RPMI7951 (cell line): ENCODE measurements at regions not wholly inside any gene's neighbourhood (a gene's known extent, or its start where the extent isn't known, plus 50 kb on each side); places are given as distances from the start of the nearest gene placed in this dataset.
A peak's percentile ranks its signal among the peaks of the same experiment; 100 is the strongest.
"Not testable (repeated sequence)": the region's sequence is repeated elsewhere in the genome, so short reads cannot be mapped to it uniquely, and the experiment has no call there.

Experiments
- DNase-seq: peaks from one replicate; pipeline ENCODE4 v3.0.0-alpha.2; 2012; ENCODE audit warnings: low read depth

DNA sequence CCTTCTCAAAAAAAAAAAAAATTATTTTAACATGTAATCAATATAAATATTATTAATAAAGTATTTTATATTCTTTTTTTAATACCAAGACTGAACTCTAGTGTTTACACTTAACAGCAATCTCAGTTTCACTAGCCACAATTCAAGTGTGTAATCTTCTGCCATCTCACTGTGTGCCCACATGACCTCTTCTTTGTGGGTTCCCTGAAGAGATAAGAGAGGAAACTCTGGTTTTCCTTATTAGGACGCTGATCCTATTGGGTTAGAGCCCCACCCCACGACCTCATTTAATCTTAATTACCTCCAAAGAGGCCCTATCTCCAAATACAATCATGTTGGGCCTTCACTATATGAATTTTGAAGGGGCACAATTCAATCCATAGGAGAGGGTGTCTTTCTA is 177.6 kb downstream of the STK31 start:
- no peak for DNase-seq

DNA sequence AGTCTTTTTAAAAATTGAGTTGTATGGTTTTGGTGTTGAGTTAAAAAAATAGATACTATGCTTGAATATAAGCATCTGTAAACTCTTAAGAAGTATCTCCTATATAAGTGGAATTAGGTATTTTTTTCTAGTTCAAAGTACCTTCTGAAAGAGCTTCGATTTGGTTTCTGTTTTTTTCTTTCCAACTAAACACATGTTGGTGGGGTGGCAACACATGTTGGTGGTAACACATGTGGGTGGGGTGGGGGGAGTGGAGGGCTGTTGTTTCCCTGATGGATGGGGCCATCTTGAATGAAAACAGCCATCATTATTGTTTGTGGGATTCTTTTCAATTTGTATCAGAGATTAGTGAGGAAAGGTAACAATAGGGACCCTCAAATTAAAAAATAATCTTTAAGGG is 178.9 kb downstream of the STK31 start:
- no peak for DNase-seq

DNA sequence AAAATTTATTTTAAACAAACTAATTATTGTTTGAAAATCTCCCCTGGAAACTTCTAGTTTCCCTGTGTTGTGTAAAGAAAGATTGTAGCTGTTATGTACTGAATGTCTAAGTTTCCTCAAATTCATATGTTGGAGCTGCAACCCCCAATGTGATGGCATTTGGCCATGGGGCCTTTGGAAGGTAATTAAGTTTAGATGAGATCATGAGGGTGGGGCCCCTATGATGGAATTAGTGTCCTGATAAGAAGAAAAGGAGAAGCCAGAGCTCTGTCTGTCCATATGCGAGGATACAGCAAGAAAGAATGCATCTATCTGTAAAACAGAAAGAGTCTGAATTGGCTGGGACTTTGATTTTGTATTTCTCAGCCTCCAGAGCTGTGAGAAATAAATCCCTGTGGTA is 179.5 kb downstream of the STK31 start:
- no peak for DNase-seq

DNA sequence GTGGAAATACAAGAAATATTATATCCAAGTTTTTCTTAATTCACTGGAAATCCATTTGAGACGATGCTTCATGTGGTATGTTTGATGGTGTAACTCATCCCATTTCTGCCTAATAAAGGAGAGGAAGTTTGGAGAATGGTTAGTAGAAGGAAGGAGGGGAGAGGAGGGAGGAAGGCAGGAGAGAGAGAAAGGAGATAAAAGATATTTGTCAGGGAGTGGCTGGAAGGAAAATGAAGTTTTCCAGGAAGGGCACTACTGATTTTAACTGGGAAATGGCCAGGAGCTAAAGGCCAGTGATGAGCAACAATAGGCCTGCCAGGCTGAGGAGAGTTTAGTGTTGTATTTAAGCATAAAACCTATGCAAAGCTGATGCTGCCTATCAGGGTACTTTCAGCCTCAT is 182.0 kb downstream of the STK31 start:
- no peak for DNase-seq

DNA sequence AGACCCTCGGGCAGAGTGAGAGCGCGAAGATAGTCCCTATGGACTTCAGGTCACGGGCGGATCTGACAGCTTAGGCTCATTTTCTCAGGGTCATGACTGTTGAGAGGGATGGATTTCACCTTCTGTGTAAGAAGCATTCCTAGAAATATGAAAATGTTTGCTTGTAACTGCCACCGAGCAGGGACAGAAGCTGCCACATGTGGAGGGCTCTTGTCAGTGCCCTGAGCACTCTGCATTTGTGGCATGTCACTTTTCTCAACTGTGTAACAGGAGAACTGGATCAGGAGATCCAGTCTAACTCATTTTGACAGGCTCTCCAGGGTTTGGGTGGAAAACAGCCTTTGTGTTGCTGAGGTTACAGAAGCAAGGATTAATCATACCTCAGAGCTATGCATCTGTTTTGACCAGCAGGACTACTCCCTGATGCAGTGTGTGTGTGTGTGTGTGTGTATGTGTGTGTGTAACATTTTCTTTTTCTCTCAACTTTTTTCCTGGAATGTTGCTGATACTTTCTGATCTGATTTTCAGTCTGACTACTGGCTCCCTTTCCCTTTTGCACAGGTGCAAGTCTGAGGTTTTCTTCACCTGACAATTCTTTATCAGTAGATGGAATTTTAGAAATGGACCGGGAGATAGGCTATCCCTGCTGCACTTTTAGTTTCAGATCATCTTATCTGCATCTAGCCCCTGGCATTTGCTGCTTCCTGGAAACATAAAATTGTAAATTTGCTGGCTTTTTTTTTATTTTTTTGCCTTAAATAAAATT is 183.3 kb downstream of the STK31 start:
- DNase-seq, result peak; percentile 86

DNA sequence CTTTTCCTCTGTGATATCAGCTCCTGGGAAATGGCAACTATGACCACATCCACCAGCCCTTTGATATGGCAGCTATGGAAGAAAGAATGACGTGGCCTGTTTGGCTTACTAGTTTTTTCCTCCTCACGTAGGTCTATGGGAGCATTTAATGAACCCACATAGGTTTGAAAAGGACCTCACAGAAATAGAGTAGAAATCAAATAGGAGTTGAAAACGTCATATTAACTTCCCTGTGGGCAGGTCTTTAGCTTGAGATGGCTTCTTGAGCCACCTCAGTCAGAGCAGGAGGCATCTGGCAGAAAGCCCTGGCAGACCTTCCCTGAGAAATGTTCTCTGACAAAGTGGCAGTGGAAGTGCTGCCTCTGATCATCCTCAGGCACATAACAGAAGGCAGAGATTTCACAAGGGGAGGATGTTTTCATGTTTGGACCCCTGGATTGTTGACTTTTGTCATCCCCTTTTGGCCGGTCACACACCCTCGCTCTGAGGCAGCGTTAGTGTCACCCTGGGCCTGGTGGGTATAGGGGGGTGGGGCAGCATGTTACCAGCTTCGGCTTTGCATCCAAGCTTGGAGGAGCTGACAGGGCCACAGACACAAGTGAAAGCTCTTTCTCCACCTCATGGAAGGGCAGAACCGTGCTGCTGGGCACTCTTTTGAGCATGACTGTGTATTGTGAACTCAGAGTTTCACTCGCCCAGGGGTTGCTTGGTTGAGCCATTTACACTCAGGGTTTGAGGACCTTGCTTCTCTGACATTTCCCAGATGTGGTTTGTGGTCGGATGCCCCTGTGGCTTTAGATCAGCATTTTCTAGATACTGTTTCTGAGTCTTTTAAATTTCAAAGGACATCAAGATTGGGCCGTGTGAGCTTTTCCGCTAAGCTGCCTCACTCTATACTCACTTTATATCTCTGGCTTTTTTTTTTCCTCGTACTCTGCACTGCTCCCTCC is 184.2 kb downstream of the STK31 start:
- DNase-seq, result peak; percentile 93

DNA sequence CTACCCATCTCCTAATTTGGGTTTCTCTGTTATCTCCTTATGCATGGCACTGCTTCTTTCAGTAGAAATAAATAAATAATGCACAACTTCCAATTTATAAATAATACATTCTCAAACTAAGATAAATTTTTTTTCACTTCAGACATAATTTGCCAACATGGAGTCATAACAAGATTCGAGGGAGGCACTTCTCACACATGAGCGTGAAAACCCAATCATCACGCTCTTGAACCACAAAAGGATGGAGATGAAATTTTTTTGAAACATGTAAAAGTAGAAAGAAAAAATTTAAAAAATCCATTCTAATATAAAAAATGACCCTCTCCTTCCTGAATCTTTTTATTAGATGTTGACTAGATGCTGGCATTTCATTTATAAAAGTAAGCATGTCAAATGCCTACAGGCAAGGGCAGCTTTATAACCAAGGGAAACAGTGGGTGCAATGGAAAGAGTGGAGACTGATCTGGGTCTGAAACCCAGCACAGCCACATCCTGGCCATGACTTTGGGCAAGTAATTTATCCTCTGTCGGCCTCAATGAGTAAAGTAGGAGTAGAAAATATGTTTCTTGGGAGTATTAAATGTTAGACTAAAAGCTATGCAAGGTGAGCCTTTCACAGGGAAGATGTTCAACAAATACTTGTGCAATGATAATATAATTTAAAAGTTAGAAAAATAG is 185.0 kb downstream of the STK31 start:
- peak; percentile 15 for DNase-seq

DNA sequence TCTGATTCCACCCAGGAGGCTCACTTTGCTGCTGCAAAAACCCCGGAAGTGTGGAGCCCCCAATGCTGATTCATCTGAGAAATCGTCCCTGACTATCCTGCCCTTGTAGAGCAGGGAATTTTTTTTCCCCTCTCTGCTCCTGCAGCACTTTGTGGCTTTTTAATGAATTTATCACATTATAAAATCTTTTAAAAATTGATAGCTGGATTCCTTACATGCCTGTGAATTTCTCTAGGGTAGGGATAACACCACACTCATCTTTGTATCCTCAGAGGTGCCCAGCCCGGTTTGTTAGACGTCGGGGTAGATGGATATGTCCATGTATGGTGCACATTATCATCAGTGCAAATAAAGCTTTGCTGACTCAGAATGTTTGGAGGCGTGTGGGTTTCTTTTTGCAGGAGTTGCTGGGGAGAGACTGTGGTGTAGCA is 185.7 kb downstream of the STK31 start:
- peak; percentile 82 for DNase-seq

DNA sequence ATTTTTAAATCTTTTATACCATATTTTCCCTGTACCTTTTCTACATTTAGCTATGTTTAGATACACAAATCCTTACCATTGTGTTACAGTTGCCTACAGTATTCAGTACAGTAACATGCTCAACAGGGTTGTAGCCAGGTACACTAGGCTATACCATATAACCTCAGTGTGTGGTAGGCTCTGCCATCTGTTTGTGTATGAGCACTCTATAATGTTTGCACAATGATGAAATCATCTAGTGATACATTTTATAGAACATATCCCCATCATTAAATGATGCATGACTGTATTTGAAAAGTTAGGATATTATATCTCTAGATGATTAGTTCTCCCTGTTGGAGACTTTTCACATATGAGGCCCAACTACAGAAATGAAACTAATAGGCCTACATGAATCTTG is 188.6 kb downstream of the STK31 start:
- DNase-seq, result no peak

DNA sequence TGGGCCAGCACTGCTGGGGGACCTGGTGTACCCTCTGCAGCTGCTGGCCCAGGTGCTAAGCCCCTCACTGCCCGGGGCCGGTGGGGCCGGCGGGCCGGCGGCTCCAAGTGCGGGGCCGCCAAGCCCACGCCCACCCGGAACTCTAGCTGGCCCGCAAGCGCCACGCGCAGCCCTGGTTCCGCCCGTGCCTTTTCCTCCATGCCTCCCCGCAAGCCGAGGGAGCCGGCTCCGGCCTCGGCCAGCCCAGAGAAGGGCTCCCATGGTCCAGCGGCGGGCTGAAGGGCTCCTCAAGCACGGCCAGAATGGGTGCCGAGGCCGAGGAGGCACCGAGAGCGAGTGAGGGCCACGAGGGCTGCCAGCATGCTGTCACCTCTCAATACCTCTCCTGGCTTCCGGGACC is 194.9 kb downstream of the STK31 start:
- not testable (repeated sequence) for DNase-seq

DNA sequence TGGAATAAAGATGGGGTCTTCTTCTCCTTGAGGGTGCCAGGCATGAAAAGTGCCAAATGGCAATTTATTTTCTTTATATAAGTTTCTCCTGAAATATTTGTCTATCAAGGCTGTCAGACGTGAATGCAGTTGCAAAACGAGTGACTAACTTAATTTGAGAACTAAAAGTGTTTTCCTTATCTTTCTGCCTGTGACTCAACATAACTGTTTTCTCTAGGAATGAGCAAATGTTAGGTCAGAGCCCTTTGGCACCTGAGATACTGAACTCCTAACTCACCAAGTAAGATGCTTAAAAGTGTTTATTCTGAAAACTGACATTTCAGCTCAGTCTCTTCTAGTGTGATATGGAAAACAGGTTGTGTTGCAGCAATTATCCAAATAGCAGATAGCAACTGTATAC is 197.0 kb downstream of the STK31 start:
- DNase-seq, result peak; percentile 15

DNA sequence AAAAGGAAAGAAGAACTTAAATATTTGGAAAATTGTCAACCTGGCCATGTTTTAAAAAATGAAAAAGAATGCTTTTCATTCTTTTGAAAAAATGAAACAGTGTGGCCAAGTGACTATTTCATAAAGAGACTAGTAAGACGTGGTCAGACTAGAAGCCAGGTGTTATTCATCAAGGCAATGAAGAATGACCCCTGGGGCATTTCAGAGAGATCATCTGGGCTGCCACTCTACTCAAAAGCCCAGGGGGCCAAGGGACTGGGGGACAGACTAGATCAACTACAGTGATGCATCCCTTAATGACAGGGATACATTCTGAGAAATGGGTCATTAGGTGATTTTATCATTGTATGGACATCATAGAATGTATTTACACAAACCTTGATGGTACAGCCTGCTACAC is 199.4 kb downstream of the STK31 start:
- no peak for DNase-seq

DNA sequence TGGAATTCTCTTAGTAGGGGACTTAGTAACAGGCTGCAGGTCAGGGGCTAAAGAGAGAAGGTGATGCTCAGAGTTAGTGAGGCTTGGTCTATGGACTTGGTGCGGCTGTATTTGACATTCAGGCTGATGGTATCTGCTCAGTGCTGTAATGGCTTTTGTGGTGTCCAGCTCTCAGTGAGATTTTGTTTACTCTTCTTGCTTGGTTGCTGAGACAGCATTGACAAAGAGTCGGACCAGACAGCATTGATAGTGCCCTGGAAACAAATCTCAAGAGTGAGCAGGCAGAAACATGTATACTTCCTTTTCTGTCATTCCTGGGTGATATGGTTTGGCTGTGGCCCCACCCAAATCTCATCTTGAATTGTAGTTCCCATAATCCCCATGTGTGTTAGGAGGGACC is 202.0 kb downstream of the STK31 start:
- no peak for DNase-seq

DNA sequence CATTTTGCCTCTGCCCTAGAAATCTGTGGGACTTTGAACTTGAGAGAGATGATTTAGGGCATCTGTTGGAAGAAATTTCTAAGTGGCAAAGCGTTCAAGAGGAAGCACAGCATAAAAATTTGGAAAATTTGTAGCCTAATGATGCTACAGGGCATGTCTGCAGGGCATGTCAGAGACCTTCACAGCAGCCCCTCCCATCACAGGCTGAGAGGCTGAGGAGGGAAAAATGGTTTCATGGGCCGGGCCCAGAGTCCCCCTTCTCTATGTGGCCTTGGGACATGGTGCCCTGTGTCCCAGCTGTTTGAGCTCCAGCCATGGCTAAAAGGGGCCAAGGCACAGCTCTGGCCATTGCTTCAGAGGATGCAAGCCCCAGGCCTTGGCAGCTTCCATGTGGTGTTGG is 203.0 kb downstream of the STK31 start:
- no peak for DNase-seq

DNA sequence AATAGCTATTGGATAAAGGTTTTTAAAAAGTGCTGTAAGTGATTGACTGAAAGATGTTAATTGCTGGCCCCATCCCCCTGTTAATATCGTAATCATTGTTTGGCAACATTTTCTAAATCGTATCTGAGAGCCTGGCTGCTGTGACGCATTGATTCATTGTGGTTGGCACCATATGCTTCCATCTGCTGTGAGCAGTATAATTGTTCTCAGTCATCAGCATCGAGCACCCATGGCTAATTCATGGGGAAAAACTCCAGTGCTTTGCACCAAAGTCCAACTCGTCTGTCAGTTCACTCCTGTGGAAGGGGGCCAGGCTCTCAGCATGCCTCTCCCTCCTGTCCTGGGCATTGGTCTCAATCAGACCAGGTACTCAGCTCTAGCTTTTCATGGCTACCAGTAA is 205.2 kb downstream of the STK31 start:
- DNase-seq, result peak; percentile 51

DNA sequence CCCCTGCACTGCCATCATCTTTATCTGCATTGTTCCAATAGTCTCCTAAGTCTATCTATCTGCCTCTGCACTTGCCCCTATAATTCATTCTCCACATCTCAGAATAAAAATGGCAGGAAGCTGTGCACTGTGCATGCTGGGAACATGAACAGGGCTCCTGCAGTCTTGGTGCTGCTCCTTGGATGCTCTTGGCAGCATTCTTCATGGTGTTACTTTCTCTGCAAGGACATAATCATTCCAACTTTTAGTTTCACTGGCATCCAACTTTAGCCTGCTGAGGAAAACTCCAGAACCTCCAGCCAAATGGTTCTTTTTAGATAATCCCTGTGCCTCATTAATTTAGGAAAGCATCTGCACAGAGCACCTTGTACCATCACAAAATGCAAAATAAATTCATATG is 208.3 kb downstream of the STK31 start:
- no peak for DNase-seq

DNA sequence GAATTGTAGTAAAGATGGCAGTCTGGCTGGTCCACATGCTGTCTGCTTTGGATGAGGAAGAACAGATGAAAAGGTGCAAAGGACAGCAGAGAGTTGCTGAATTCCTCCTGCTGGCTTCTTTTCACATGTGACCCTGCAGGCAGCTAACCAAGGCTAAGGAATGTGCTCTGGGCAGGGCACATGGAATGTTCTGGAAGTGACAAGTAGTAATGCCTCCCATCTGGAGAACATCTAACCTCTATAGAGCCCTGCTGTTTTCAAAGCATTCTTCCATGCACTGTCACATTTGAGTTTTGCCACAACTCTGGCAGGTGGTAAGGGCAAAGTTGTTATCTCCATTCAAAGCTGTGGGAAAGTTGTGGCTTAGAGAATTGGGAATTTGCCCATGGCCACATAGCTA is 208.8 kb downstream of the STK31 start:
- DNase-seq, result peak; percentile 90

DNA sequence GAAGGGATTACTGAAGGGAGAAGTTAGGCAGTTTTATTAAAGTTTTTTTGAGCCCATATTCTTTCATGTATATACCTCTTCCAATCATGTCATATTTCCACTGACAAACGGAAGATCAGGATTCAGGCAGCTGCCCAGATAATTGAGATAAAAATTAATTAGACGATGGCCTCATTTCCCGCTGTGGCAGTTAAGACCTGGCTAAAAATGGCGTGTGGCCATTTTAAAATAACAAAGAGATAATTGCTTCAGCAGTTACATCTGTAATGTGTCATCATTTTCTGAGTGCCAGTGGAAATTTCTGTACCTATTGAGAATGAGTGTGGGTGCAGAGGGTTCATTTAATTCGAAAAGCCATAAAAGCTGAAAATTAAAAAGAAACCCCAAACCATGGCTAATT is 215.1 kb downstream of the STK31 start:
- no peak for DNase-seq

DNA sequence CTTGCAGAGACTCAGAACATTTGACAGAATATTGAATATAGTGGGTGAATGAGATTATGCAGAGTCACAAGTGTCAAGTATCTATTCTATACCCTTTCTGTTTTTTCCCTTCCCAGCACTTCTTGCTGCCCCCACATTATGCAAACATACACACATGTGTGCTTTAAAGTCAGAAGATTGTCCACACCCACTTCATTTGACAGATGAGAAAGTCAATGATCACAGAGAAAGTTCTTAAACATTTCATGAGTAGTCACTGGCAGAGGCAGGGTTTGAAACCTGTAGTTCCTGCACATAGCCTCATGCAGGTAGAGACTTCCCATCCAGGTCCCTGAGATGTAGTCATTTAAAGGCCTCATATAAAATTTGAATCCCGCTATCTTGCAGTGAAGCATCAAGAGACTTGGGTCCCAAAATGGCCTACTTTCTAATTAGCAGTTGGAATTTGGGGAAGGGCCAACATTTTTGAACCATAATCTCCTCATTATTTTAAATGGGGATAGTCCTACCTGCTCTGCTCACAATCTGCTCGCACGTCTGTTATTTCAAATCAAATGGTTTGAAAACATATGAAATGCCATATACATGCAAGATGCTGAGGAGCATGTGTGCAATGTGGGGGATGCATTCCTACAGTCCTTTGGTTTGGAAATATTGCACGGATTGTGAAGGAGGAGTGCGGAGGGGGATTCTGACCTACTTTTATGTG is 217.8 kb downstream of the STK31 start:
- no peak for DNase-seq

DNA sequence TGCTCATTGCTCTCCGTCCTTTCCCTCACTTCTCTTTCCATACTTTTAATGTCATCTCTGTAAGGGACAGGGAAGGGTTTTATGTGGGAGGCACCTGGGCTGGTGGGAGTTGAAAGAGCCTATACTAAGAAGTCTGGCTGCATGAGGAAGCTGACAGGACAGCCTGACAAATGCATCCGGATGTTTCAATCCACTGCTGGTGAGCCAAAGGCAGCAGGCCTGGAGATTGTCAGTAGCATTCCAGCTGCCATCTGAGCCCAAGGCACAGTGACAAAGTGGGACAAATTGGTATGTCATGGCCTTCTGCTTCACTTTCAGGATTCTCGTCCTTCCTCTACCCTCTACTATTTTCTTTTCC is 218.4 kb downstream of the STK31 start:
- DNase-seq, result no peak

DNA sequence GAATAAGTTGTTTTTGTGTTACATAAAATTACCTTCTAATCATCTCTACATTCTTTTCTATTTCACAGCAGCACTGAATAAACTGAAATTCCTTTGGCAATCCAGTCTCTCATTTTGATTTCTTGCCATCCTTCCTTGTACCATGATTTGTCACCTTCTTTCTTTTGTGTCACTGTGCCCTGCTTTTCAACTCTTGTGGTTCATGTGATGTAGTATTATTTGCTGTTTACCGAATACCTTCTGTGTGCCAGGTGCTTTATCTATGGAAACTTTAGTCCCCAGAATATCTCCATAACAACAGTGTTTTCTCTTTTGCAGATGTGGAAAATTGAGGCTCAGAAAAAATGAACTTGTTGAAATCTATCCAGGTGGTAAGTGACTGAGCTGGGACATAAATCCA is 220.3 kb downstream of the STK31 start:
- DNase-seq, result no peak

DNA sequence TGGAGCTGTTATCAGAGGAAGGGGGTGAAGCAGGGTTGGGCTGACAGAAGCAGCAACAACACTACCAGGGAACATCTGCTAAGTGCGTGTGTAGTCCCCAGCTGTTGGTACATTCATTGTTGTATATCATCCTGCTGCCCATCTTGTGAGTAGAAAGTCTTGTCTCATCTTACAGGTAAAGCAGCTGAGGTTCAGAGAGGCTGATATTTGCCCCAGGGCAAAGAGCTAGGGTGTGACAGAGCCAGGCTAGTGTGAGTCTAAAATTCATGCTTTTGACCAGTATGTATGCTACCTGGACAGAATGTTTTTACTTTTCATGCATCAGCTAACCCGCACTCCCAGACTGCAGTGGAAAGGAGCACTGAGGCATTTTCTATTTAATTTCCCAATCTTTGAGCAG is 221.6 kb downstream of the STK31 start:
- DNase-seq, result no peak
